Neural progenitor cell (in vitro differentiated cells): ENCODE measurements at regions not wholly inside any gene's neighbourhood (a gene's known extent, or its start where the extent isn't known, plus 50 kb on each side); places are given as distances from the start of the nearest gene placed in this dataset.

Experiments used
- EZH2 ChIP-seq: fragments of 200-600 bp; sonication (generic); IDR thresholded peaks from 2 replicates; pipeline ENCODE4 v1.6.1; 2017; ENCODE audit warnings: antibody characterized with exemption, mild to moderate bottlenecking, moderate library complexity
- TF ChIP-seq, protein P1 (sequence below): fragments of 200-600 bp; sonication (generic); IDR thresholded peaks from 2 replicates; pipeline ENCODE4 v1.5.1; 2017; ENCODE audit warnings: antibody characterized with exemption, mild to moderate bottlenecking

DNA sequence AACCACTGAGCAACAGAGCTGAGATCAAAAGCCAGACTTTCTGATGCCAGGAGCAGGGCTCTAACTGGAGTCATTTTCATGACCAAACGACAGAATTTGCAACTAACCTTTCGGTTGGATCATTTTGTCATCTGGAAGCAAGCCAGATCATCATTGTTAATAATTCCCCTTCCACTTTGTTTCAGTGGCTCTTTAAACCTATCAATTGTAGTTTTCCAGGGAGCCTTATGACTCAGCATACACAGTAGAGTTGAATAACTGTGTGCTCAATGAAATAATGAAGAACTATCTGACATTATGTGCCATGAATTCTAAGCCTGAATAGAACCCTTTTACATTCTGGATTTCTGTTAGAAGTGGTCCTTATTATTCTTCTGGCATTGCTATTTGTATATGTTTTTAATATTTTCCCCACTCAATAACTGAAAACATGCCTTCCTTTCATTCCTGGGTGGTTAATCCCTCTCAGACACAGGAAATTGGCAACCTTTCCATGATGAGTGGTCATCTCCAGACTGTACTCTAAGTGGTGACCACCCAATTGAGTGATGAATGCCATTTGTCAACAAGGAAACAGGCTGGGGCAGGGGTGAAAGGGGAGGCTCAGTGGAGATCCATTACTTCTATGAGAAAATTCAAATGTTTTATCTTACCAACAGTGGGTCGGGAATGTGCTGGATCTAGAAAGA is 431.8 kb downstream of the BCOR start:
- TF ChIP-seq, protein P1, sequence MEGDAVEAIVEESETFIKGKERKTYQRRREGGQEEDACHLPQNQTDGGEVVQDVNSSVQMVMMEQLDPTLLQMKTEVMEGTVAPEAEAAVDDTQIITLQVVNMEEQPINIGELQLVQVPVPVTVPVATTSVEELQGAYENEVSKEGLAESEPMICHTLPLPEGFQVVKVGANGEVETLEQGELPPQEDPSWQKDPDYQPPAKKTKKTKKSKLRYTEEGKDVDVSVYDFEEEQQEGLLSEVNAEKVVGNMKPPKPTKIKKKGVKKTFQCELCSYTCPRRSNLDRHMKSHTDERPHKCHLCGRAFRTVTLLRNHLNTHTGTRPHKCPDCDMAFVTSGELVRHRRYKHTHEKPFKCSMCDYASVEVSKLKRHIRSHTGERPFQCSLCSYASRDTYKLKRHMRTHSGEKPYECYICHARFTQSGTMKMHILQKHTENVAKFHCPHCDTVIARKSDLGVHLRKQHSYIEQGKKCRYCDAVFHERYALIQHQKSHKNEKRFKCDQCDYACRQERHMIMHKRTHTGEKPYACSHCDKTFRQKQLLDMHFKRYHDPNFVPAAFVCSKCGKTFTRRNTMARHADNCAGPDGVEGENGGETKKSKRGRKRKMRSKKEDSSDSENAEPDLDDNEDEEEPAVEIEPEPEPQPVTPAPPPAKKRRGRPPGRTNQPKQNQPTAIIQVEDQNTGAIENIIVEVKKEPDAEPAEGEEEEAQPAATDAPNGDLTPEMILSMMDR, result no peak
- no peak for TF ChIP-seq EZH2
